ENCODE measurements at regions not wholly inside any gene's neighbourhood (a gene's known extent, or its start where the extent isn't known, plus 50 kb on each side); places are given as distances from the start of the nearest gene placed in this dataset.

DNA sequence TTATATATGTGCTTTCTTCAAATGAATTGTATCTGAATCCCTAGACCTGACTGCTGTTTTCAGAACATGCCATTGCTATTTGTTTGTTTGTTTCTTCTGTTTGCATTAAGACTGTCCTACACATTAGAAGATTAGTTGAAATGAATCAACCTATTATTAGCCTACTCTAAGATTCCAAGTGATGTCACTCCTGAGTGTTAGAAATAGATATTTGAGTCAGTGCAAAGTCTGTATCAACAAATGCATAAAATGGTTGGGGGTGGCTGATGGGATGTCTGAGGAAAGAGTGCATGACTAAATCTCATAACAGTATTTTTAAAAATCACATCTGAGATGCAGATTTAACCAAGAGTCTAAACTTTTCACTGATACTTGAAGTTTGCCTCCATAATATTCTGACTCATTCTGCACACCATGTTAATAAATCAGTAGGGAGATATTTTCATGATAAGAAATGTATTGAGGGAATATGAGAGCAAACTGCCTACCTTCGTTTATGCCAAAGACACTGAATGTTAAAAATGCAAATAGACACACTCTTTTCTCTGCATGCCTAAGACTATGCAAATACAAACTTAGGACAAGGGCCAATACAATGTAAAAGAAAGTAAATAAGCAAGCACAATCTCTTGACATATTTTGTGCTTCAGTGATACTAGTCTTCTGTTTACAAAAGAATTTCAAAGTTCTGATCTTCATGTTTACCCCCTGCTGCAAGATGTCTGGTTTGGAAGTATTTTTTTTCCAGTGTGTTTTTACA is 253.3 kb downstream of the LIG4 start:
- no peaks in the 10 kb centered on the region for H3K36me3 ChIP-seq (ENCODE audit: insufficient read depth, low read length)
- H3K27me3 ChIP-seq (ENCODE audit: control insufficient read depth in 1 of 2, insufficient read depth in 2 of 2, low read length in 2 of 2): no peaks in the 10 kb centered on the region
- peaks cover 3% of the 10 kb centered on the region for H3K9me3 Mint-ChIP-seq
- no peak overlapping the region for H3K4me3 ChIP-seq (ENCODE audit: low read length)
- no peak overlapping the region for H3K4me3 Mint-ChIP-seq
- CTCF ChIA-PET: no interaction called here
- DNase-seq (no peak), ATAC-seq (ENCODE audit: poor library complexity) (no peak)
- TF ChIP-seq, protein P1, sequence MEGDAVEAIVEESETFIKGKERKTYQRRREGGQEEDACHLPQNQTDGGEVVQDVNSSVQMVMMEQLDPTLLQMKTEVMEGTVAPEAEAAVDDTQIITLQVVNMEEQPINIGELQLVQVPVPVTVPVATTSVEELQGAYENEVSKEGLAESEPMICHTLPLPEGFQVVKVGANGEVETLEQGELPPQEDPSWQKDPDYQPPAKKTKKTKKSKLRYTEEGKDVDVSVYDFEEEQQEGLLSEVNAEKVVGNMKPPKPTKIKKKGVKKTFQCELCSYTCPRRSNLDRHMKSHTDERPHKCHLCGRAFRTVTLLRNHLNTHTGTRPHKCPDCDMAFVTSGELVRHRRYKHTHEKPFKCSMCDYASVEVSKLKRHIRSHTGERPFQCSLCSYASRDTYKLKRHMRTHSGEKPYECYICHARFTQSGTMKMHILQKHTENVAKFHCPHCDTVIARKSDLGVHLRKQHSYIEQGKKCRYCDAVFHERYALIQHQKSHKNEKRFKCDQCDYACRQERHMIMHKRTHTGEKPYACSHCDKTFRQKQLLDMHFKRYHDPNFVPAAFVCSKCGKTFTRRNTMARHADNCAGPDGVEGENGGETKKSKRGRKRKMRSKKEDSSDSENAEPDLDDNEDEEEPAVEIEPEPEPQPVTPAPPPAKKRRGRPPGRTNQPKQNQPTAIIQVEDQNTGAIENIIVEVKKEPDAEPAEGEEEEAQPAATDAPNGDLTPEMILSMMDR (IDR thresholded peaks at IDR 0.05): no peak
- H3K9me3 ChIP-seq (ENCODE audit: control insufficient read depth in 1 of 2, insufficient read depth in 1 of 2, low read length in 2 of 2): no peaks in the 10 kb centered on the region
- POLR2A ChIA-PET: no interaction called here
- H3K27ac Mint-ChIP-seq: no peak overlapping the region
- H3K27me3 Mint-ChIP-seq: no peaks in the 10 kb centered on the region
- no peak overlapping the region for H3K27ac ChIP-seq (ENCODE audit: low read depth in 1 of 2, low read length in 2 of 2)
- no peaks in the 10 kb centered on the region for H3K4me1 ChIP-seq (ENCODE audit: insufficient read depth, low read length)
- no peaks in the 10 kb centered on the region for H3K4me1 Mint-ChIP-seq (ENCODE audit: low read depth)
- H3K36me3 Mint-ChIP-seq (ENCODE audit: low read depth): no peaks in the 10 kb centered on the region
- intact Hi-C loops (cut with DNase I, micrococcal nuclease): no loop called here

DNA sequence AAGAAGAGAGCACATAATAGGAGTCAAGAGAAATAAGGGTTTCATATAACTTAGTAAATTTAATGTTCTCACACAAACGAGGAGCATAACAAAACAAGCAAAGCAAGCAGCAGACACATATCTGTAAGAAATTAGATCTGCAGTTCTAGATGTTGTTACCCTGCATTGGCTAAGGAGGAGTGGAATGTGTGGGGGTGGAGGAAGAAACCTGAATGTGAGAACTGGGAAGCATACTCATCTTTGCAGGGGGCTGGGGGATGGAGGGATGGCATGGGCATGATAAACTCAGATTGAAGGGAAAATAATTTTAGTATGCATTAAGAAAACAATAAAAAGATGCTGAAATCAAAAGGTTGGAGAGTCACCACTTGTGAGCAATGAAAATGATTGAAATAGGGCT is 255.0 kb downstream of the LIG4 start:
- TF ChIP-seq, protein P1 (IDR thresholded peaks at IDR 0.05): no peak
- Histone ChIP-seq H3K9me3 (ENCODE audit: control insufficient read depth in 1 of 2, insufficient read depth in 1 of 2, low read length in 2 of 2) (no peaks in the 10 kb centered on the region), H3K4me3 (ENCODE audit: low read length) (no peak overlapping the region), H3K36me3 (ENCODE audit: insufficient read depth, low read length) (no peaks in the 10 kb centered on the region), H3K4me1 (ENCODE audit: insufficient read depth, low read length) (no peaks in the 10 kb centered on the region), H3K27ac (ENCODE audit: low read depth in 1 of 2, low read length in 2 of 2) (no peak overlapping the region), H3K27me3 (ENCODE audit: control insufficient read depth in 1 of 2, insufficient read depth in 2 of 2, low read length in 2 of 2) (no peaks in the 10 kb centered on the region)
- ChIA-PET POLR2A (no interaction called here), CTCF (no interaction called here)
- Mint-ChIP-seq H3K36me3 (ENCODE audit: low read depth) (no peaks in the 10 kb centered on the region), H3K27ac (no peak overlapping the region), H3K4me3 (no peak overlapping the region), H3K4me1 (ENCODE audit: low read depth) (no peaks in the 10 kb centered on the region), H3K27me3 (no peaks in the 10 kb centered on the region), H3K9me3 (peaks cover 3% of the 10 kb centered on the region)
- DNase-seq (no peak), ATAC-seq (ENCODE audit: poor library complexity) (no peak)
- intact Hi-C loops (cut with DNase I, micrococcal nuclease): no loop called here

DNA sequence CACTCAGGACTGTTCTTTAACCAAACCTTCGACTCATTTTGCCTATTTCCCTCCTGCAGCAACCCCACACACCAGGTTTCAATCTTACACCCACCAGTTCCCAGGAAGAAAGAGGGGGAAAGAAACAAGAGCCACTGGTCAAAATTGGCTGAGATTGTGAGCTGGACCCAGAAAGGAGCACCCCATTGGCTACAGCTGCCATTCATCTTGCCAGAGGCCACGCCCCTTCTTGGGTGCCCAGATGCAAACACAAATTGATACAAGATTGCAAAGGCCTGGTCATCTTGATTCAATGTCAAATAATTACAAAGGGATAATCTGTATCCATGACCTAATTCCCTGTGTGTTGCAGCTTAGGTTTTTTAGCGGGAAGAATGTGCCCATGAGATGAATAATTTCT is 258.4 kb downstream of the LIG4 start:
- no peaks in the 10 kb centered on the region for H3K27me3 ChIP-seq (ENCODE audit: control insufficient read depth in 1 of 2, insufficient read depth in 2 of 2, low read length in 2 of 2)
- Mint-ChIP-seq H3K9me3 (no peaks in the 10 kb centered on the region), H3K4me3 (no peak overlapping the region), H3K36me3 (ENCODE audit: low read depth) (no peaks in the 10 kb centered on the region), H3K27ac (no peak overlapping the region), H3K4me1 (ENCODE audit: low read depth) (no peaks in the 10 kb centered on the region), H3K27me3 (no peaks in the 10 kb centered on the region)
- DNase-seq: no peak
- H3K4me3 ChIP-seq (ENCODE audit: low read length): no peak overlapping the region
- H3K4me1 ChIP-seq (ENCODE audit: insufficient read depth, low read length): no peaks in the 10 kb centered on the region
- ChIA-PET CTCF (no interaction called here), POLR2A (no interaction called here)
- H3K27ac ChIP-seq (ENCODE audit: low read depth in 1 of 2, low read length in 2 of 2): no peak overlapping the region
- TF ChIP-seq, protein P1 (IDR thresholded peaks at IDR 0.05): no peak
- intact Hi-C loops (cut with DNase I, micrococcal nuclease): no loop called here
- no peaks in the 10 kb centered on the region for H3K9me3 ChIP-seq (ENCODE audit: control insufficient read depth in 1 of 2, insufficient read depth in 1 of 2, low read length in 2 of 2)
- H3K36me3 ChIP-seq (ENCODE audit: insufficient read depth, low read length): no peaks in the 10 kb centered on the region
- no peak for ATAC-seq (ENCODE audit: poor library complexity)

Data from CD4-positive, alpha-beta T cell (primary cell).